ENCODE measurements at regions not wholly inside any gene's neighbourhood (a gene's known extent, or its start where the extent isn't known, plus 50 kb on each side); places are given as distances from the start of the nearest gene placed in this dataset.

DNA sequence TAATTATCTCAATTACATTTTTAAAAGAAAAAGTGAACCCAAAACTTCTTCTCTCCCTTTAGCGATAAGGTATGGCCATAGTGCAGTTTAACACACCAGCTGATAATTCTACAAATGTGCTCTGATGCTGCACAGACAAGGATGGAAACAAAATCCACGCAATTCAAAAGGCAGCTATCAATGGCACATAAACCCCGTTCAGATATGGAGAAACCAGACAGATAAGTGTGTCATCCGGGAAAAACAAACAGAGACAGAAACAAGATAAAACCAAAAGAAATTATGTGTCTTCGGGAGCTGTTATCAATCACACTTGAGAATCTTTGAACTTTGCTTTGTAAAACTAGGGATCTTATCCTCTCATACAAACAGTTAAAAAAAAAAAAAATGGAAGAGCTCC lies 73.6 kb downstream of the SIPA1L2 start:
- in situ Hi-C loops (cut with HindIII; ENCODE audit: low pct_unique_long_range_greater_than_20kb, low sequenced_read_pairs) (no loop called here), intact Hi-C loops (cut with micrococcal nuclease; ENCODE audit: unreplicated experiment) (no loop called here)
- H3K36me3 ChIP-seq (ENCODE audit: control insufficient read depth, insufficient read depth, low read length), result no peaks in the 10 kb centered on the region
- no peaks in the 10 kb centered on the region for H3K27me3 ChIP-seq (ENCODE audit: control insufficient read depth, insufficient read depth, low read length)
- no peak overlapping the region for H3K27ac ChIP-seq (ENCODE audit: low read length)
- no peaks in the 10 kb centered on the region for H3K9me3 ChIP-seq (ENCODE audit: control insufficient read depth, insufficient read depth, low read depth, low read length)
- BruUV-seq (replicated peaks), result no TSS peak
- ChIA-PET POLR2A (interaction anchor here (0.7 kb wide), 1 partner anchor 9 kb away, joined by 5 read pairs; no protein-coding TSS in a partner anchor), CTCF (no interaction called here)
- DNase-seq (ENCODE audit: low read depth, low spot score) (no peak), ATAC-seq (no peak)
- TF ChIP-seq, protein P1, sequence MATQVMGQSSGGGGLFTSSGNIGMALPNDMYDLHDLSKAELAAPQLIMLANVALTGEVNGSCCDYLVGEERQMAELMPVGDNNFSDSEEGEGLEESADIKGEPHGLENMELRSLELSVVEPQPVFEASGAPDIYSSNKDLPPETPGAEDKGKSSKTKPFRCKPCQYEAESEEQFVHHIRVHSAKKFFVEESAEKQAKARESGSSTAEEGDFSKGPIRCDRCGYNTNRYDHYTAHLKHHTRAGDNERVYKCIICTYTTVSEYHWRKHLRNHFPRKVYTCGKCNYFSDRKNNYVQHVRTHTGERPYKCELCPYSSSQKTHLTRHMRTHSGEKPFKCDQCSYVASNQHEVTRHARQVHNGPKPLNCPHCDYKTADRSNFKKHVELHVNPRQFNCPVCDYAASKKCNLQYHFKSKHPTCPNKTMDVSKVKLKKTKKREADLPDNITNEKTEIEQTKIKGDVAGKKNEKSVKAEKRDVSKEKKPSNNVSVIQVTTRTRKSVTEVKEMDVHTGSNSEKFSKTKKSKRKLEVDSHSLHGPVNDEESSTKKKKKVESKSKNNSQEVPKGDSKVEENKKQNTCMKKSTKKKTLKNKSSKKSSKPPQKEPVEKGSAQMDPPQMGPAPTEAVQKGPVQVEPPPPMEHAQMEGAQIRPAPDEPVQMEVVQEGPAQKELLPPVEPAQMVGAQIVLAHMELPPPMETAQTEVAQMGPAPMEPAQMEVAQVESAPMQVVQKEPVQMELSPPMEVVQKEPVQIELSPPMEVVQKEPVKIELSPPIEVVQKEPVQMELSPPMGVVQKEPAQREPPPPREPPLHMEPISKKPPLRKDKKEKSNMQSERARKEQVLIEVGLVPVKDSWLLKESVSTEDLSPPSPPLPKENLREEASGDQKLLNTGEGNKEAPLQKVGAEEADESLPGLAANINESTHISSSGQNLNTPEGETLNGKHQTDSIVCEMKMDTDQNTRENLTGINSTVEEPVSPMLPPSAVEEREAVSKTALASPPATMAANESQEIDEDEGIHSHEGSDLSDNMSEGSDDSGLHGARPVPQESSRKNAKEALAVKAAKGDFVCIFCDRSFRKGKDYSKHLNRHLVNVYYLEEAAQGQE (IDR thresholded peaks at IDR 0.05; ENCODE audit: insufficient read depth in 1 of 2, low read depth in 2 of 2, low read length in 1 of 2), result no peak
- TF ChIP-seq SIN3A (IDR thresholded peaks at IDR 0.05; ENCODE audit: borderline replicate concordance, insufficient read depth, low read depth, low read length) (no peak), TCF7L2 (IDR thresholded peaks at IDR 0.05; ENCODE audit: low read depth, low read length) (no peak), POLR2AphosphoS5 (IDR thresholded peaks at IDR 0.05; ENCODE audit: low read depth, low read length) (no peak)
- TF ChIP-seq, protein P2, sequence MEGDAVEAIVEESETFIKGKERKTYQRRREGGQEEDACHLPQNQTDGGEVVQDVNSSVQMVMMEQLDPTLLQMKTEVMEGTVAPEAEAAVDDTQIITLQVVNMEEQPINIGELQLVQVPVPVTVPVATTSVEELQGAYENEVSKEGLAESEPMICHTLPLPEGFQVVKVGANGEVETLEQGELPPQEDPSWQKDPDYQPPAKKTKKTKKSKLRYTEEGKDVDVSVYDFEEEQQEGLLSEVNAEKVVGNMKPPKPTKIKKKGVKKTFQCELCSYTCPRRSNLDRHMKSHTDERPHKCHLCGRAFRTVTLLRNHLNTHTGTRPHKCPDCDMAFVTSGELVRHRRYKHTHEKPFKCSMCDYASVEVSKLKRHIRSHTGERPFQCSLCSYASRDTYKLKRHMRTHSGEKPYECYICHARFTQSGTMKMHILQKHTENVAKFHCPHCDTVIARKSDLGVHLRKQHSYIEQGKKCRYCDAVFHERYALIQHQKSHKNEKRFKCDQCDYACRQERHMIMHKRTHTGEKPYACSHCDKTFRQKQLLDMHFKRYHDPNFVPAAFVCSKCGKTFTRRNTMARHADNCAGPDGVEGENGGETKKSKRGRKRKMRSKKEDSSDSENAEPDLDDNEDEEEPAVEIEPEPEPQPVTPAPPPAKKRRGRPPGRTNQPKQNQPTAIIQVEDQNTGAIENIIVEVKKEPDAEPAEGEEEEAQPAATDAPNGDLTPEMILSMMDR (IDR thresholded peaks at IDR 0.05), result no peak
- no peaks in the 10 kb centered on the region for H3K4me1 ChIP-seq (ENCODE audit: control insufficient read depth, insufficient read depth, low read length)
- no peak overlapping the region for H3K4me3 ChIP-seq (ENCODE audit: low read depth in 2 of 2, low read length in 2 of 2)

DNA sequence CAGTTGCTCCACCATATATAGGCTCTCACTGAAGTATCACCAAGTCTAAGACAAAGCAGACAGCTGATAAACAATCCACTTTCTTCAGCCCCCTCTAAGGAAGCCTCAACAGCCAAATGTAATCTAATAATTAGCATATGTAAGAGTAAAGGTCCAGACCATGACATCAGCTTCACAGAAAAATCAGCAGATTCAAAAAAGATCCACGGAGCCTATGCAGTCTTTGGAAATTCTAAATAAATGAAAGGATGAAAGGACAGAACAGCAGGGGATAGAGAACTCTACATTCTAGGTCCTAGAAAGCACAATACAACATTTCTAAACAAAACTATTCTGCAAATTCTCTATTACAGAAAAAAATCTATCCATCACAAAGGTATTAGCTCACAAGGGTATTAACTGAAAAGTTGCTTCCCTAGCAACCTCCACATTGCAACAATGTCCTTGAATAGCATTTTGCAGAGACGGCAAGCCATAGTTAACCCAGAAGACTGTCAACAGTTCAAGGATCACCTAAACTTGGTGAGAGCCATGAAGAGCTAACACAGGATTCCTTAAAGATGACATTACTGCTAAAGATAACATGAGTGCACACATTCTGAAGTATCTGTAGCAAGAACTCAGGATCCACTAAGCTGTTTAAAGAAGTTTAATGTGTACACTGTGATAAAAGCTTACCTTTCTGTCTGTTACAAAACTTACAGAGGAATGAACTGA lies 74.3 kb downstream of the SIPA1L2 start:
- H3K36me3 ChIP-seq (ENCODE audit: control insufficient read depth, insufficient read depth, low read length), result no peaks in the 10 kb centered on the region
- ChIA-PET POLR2A (no interaction called here), CTCF (interaction anchor here (0.6 kb wide), 1 partner anchor 85 kb away, joined by 3 read pairs; no protein-coding TSS in a partner anchor)
- H3K27ac ChIP-seq (ENCODE audit: low read length), result no peak overlapping the region
- no TSS peak for BruUV-seq (replicated peaks)
- H3K4me1 ChIP-seq (ENCODE audit: control insufficient read depth, insufficient read depth, low read length), result no peaks in the 10 kb centered on the region
- DNase-seq (ENCODE audit: low read depth, low spot score) (no peak), ATAC-seq (no peak)
- in situ Hi-C loops (cut with HindIII; ENCODE audit: low pct_unique_long_range_greater_than_20kb, low sequenced_read_pairs), result no loop called here
- H3K4me3 ChIP-seq (ENCODE audit: low read depth in 2 of 2, low read length in 2 of 2), result no peak overlapping the region
- H3K27me3 ChIP-seq (ENCODE audit: control insufficient read depth, insufficient read depth, low read length), result no peaks in the 10 kb centered on the region
- TF ChIP-seq, protein P2 (IDR thresholded peaks at IDR 0.05), result no peak
- TF ChIP-seq SIN3A (IDR thresholded peaks at IDR 0.05; ENCODE audit: borderline replicate concordance, insufficient read depth, low read depth, low read length) (no peak), POLR2AphosphoS5 (IDR thresholded peaks at IDR 0.05; ENCODE audit: low read depth, low read length) (no peak), TCF7L2 (IDR thresholded peaks at IDR 0.05; ENCODE audit: low read depth, low read length) (no peak)
- TF ChIP-seq, protein P1 (IDR thresholded peaks at IDR 0.05; ENCODE audit: insufficient read depth in 1 of 2, low read depth in 2 of 2, low read length in 1 of 2), result no peak
- intact Hi-C loops (cut with micrococcal nuclease; ENCODE audit: unreplicated experiment), result no loop called here
- H3K9me3 ChIP-seq (ENCODE audit: control insufficient read depth, insufficient read depth, low read depth, low read length), result no peaks in the 10 kb centered on the region
